Thyroid gland (tissue), 4 donors: ENCODE measurements at regions not wholly inside any gene's neighbourhood (a gene's known extent, or its start where the extent isn't known, plus 50 kb on each side); places are given as distances from the start of the nearest gene placed in this dataset.

Experiments used
- CTCF ChIP-seq, 6 experiments: fragments of 200-600 bp in 3 of 6; fragments of 450-650 bp in 3 of 6; sonication (generic) in 3 of 6; IDR thresholded peaks; one replicate each; pipeline ENCODE4 v1.5.1; 2016 to 2019; ENCODE audit warnings: antibody characterized with exemption in 6 of 6, mild to moderate bottlenecking in 2 of 6, inconsistent platforms in 1 of 6, moderate library complexity in 1 of 6
- POLR2A ChIP-seq, 2 donors: fragments of 450-650 bp; IDR thresholded peaks; one replicate each; pipeline ENCODE4 v1.6.1; 2017; ENCODE audit warnings: antibody characterized with exemption in 2 of 2, mild to moderate bottlenecking in 2 of 2, moderate library complexity in 1 of 2

- no peak for TF ChIP-seq CTCF (IDR thresholded peaks at IDR 0.05)
- no peak for TF ChIP-seq POLR2A (IDR thresholded peaks at IDR 0.05)
Measured at GRCh38 chr1:22266141-22266540, 123.2 kb upstream of the WNT4 start.
